Left hindlimb (tissue), 1 donor: ENCODE measurements at regions not wholly inside any gene's neighbourhood (a gene's known extent, or its start where the extent isn't known, plus 50 kb on each side); places are given as distances from the start of the nearest gene placed in this dataset.
A peak's percentile ranks its signal among the peaks of the same experiment; 100 is the strongest.
"Not testable (repeated sequence)": the region's sequence is repeated elsewhere in the genome, so short reads cannot be mapped to it uniquely, and the experiment has no call there.

Source experiments
- DNase-seq: peaks from one replicate; pipeline ENCODE4 v3.0.0-alpha.2; 2018

GRCh38 chr10:36872702-36873393, 252.6 kb upstream of the ANKRD30A start:
- DNase-seq, result no peak

DNA sequence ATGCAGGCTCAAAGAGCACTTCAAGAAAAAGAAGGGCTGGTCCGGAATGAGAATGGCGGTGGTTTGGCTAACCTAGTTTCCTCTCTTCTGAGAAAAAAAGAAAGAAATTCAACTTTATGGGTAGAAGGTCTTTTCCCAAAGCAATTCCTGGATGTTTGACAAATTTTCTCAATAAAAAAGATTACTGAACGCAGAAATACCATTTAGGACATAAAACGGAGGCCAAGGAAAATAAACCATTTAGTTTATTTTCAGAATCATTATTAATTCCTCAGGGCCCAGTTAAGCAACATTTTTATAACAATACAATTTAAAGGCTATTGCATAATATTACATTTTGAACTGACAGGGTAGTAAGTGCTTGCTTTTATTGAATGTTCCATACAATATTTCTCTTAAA, 284.6 kb upstream of the ANKRD30A start:
- no peak for DNase-seq

GRCh38 chr10:36837416-36837815, 288.0 kb upstream of the ANKRD30A start:
- no peak for DNase-seq

- no peak for DNase-seq
Observed at GRCh38 chr10:36819781-36820180, 305.6 kb upstream of the ANKRD30A start.

DNA sequence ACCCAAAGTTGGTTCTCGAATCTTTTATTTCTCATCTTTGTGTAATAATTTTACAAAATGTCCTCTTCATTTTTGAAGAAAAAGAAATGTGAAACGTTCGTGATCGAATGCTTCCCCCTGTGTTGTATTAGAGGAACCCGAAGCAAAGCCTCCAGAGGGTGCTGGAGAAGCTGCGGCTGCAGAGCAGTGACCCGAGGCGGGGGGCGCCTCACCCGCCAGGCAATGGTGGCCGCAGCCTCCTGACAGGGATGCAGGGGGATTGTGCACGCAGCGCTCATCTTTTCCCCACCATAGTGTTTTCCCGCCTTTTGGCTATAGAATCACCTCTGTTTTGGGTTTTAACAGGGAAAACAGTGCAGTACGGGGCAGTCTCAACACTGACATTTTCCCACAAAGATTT, 307.5 kb upstream of the ANKRD30A start:
- DNase-seq, result no peak

- no peak for DNase-seq
Observed at GRCh38 chr10:36808625-36809362, 316.6 kb upstream of the ANKRD30A start.

GRCh38 chr10:36803229-36803628, 322.2 kb upstream of the ANKRD30A start:
- no peak for DNase-seq

DNA sequence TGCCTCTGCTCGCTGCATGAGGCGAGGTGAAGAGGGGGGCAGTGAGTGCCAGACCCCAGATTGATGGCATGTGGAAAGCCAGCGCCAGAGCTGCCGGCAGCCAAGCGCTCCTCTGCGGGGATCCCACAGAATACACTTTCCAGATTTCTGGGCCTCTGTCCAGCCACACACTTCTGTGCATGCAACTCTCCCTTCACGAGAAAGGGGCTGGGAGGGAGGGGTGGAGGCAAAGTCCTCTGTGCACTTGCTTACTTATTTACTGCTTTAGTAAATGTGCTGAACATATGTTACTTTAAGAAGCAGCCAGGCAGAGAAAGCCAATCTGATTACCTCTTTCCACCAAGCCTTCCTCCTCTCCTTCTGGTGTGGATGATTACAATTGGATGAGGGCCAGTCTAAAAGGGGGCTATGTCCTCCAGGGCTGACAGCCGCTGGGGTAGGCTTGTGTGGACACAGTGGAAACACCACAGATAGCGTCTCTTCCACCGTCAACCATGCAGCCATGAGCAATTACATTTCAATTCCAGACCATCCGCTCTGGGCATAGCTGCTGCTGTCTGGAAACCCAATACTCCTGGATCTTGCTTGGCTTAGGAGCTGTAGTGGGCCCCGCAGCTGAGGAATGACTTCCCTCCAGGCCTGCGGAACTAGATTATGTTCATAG, 322.8 kb upstream of the ANKRD30A start:
- DNase-seq, result peak; percentile 91

- no peak for DNase-seq
Observed at GRCh38 chr10:36801660-36802059, 323.7 kb upstream of the ANKRD30A start.

- DNase-seq, result no peak
Observed at GRCh38 chr10:36794981-36795380, 330.4 kb upstream of the ANKRD30A start.

DNA sequence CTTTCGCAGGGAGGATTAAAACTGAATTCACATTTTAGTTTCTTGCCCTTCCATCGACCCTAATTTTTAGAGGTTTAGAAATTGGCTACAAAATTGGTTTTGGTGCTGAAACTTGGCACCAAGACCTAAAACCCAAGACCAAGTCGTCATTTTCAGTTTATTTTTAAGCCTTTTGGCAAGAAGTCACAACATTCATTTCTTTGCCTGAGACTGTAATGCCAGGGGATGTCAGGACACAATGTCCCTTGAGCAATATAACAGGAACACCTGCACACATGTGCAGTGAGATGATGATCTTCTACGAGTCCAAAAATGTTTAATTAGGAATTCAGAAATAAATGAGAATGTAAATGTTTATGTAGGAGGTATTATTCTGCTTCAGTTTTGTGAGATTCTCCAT, 335.4 kb upstream of the ANKRD30A start:
- no peak for DNase-seq

DNA sequence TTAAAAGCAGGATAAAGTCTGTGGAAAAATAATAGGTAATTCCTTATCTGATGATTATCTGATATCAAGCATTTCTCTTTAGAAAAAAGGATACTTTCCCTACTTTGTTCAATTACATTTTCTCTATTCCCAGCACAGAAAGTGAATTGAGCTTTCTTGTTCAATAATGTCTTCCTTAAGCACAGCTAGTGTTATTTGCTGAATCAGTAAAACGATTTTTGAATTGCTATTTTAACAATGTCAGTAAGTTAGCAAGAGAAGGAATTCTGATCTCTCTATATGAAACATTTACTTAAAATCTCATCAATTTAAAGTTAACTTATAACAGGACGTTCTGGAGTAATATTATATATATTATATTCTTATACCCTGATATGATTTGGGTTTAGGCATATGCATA, 337.2 kb upstream of the ANKRD30A start:
- no peak for DNase-seq

DNA sequence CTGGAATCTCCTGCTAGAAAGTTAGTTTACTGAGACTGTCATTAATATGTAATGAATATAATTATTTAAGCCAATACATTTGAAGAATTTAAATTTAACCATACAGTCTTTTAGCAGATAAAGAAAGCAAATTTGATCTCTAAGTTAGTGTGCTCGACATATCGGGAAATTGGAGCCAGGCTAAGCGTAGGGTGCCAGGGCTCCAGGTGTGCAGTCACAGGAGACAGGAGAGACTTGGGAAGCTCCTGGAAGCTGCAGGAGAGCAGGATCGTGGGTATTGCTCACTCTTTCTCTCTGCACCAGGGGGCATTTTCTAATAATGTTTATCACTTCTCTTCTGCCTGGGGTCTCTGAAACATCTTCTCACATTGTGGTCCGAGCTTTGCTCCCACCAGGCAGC, 342.0 kb upstream of the ANKRD30A start:
- DNase-seq, result no peak

GRCh38 chr10:36781570-36781969, 343.8 kb upstream of the ANKRD30A start:
- DNase-seq, result no peak

- no peak for DNase-seq
Observed at GRCh38 chr10:36780158-36780557, 345.2 kb upstream of the ANKRD30A start.

DNA sequence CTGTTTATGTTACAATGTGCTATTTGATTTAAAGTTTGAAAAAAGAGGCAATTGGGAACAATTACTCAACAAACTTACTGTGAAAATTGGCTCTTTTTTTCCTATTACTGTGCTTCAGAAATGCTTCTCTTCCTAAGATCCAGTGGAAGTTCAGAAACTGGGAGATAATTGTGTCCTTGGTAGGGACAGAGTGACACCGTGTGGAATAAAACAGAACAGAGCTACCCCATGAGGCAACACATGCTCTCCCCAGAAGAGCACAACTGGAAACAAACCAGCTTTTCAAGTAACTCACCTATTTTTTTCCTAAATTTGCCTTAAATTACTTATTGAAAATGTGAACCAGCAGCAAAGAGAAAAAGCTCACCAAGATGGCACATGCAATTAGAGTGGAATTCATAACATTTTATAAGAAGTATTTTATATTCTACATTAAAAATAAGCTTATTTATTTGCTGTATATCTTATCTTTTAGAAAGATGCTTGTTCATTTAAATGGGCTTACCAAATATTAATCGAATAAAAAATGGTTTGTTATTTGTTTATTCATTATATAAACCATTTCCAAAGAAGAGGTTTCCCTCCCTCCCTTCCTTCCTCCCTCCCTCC, 346.1 kb upstream of the ANKRD30A start:
- DNase-seq, result peak; percentile 61

DNA sequence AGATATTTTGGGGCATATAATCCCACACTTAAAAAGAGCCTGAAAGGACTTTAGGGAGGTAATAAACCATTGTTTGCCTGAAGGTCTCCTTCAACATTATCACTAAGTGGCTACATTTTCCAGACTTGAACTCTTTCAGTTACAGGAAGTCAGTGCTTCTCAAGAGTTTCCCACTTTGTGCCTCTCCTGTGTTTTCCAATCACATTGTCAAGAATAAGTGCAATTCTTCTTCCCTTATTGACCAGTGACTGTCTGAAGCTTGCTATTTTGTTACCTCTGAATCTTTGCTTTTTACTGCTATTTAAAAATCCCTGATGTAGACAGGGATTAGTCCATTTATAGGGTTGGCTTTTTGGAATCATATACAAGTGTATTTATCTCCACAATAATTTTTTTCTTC, 346.7 kb upstream of the ANKRD30A start:
- no peak for DNase-seq

- DNase-seq, result no peak
Observed at GRCh38 chr10:36773652-36774051, 351.7 kb upstream of the ANKRD30A start.

DNA sequence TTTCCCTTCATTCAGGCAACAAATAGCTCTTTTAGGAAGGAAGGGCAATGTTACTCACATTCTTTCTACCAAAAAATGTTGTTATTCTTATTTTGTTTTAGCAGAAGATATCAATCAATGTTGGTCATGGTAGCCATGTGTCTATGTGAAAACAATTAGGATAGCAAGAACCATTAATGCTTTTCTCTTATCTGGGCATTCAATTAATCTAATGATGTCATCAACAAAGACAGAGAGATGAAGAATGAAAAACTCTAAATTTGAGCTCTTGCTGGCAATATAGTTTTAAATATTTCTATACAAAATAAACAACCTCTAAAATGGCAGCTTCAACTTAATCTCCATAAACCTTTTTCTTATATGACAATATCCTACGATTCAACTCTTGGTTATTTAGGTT, 353.7 kb upstream of the ANKRD30A start:
- no peak for DNase-seq

DNA sequence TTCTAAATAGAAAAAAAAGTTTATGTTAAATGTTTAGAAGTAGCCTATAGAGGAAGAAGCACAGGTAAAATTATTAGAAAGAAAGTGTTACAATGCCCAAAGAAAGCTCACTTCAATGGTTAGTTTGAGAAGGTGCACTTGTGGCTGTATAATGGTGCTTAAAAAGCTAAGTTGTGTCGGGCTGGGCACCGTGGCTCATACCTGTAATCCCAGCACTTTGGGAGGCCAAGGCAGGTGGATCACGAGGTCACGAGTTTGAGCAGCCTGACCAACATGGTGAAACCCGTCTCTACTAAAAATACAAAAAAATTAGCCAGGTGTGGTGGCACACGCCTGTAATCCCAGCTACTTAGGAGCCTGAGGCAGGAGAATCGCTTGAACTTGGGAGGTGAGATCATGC, 355.7 kb upstream of the ANKRD30A start:
- not testable (repeated sequence) for DNase-seq

- DNase-seq, result no peak
Observed at GRCh38 chr10:36766940-36767339, 358.5 kb upstream of the ANKRD30A start.

- no peak for DNase-seq
Observed at GRCh38 chr10:36766415-36766810, 359.0 kb upstream of the ANKRD30A start.

- DNase-seq, result no peak
Observed at GRCh38 chr10:36765782-36766414, 359.5 kb upstream of the ANKRD30A start.
